H1 (cell line): ENCODE measurements at regions not wholly inside any gene's neighbourhood (a gene's known extent, or its start where the extent isn't known, plus 50 kb on each side); places are given as distances from the start of the nearest gene placed in this dataset.

Source experiments
- CTCF ChIA-PET: fragments of 300-600 bp; sonication (Branson Sonifier 250); formaldehyde crosslinking; loops from one replicate; lab custom pipeline; 2021; ENCODE audit not compliant: partially characterized antibody; lab: Charles Lee
- POLR2A ChIA-PET: fragments of 300-600 bp; sonication (Branson Sonifier 250); formaldehyde crosslinking; loops from one replicate; lab custom pipeline; 2021; ENCODE audit warnings: inconsistent platforms; ENCODE audit not compliant: partially characterized antibody; lab: Charles Lee
- DNase-seq, 2 experiments: peaks; one replicate each; pipeline versions ENCODE4 v3.0.0 to v3.0.0-alpha.2; 2010 to 2022; ENCODE audit warnings: low spot score in 2 of 2, low read depth in 1 of 2, mixed read lengths in 1 of 2
- FAIRE-seq: peaks from 2 replicates; lab custom pipeline; 2011; peaks lifted over from hg19 to GRCh38; lab: Jason Lieb, UNC
- H2AFZ ChIP-seq: 2 replicates; pipeline ENCODE4 v1.8.1; 2012; ENCODE audit warnings: low read length, inconsistent platforms
- H2AK5ac ChIP-seq: 2 replicates; pipeline ENCODE4 v1.6.1; 2013; ENCODE audit warnings: low read depth, low read length
- H2BK120ac ChIP-seq: replicated peaks from 2 replicates; pipeline ENCODE3; 2013; ENCODE audit warnings: low read depth, low read length, inconsistent platforms
- H2BK12ac ChIP-seq: 2 replicates; pipeline ENCODE4 v1.6.1; 2013; ENCODE audit warnings: low read depth, low read length
- H2BK15ac ChIP-seq: 2 replicates; pipeline ENCODE4 v1.6.1; 2013; ENCODE audit warnings: low read length
- H2BK20ac ChIP-seq: 2 replicates; pipeline ENCODE4 v1.6.1; 2013; ENCODE audit warnings: low read length
- H2BK5ac ChIP-seq: 2 replicates; pipeline ENCODE4 v1.6.1; 2013; ENCODE audit warnings: low read depth, low read length
- H3K14ac ChIP-seq: 2 replicates; pipeline ENCODE4 v1.6.1; 2013; ENCODE audit warnings: inconsistent platforms; ENCODE audit not compliant: insufficient read length
- H3K18ac ChIP-seq: 2 replicates; pipeline ENCODE4 v1.6.1; 2013; ENCODE audit warnings: low read length; ENCODE audit errors: extremely low read depth
- H3K23ac ChIP-seq: 2 replicates; pipeline ENCODE4 v1.6.1; 2013; ENCODE audit warnings: inconsistent platforms; ENCODE audit not compliant: insufficient read length
- H3K23me2 ChIP-seq: 2 replicates; pipeline ENCODE4 v1.6.1; 2013; ENCODE audit warnings: low read depth, low read length
- H3K27ac ChIP-seq: 2 replicates; pipeline ENCODE4 v1.6.1; 2011; ENCODE audit warnings: low read depth, low read length, inconsistent platforms
- H3K27me3 ChIP-seq, 4 experiments: replicated peaks in 1 of 4; 1 replicate in 1 of 4; 2 replicates in 3 of 4; pipeline versions ENCODE4 v1.6.1 to v1.8.1; 2011 to 2013; ENCODE audit warnings: low read length in 3 of 4, mild to moderate bottlenecking in 3 of 4, inconsistent platforms in 2 of 4, mixed read lengths in 2 of 4, moderate library complexity in 1 of 4; ENCODE audit not compliant: control insufficient read depth in 3 of 4, insufficient read depth in 3 of 4; ENCODE audit errors: extremely low read depth in 1 of 4
- H3K36me3 ChIP-seq, 4 experiments: 2 replicates each; pipeline versions ENCODE4 v1.6.1 to v1.8.1; 2011 to 2013; ENCODE audit warnings: mild to moderate bottlenecking in 4 of 4, low read length in 3 of 4, moderate library complexity in 2 of 4, control low read depth in 1 of 4, inconsistent platforms in 1 of 4; ENCODE audit not compliant: insufficient read depth in 4 of 4, control insufficient read depth in 2 of 4
- H3K4ac ChIP-seq: replicated peaks from 2 replicates; pipeline ENCODE3; 2013; ENCODE audit warnings: low read length, low read depth, mixed read lengths, inconsistent platforms; ENCODE audit not compliant: insufficient read length
- H3K4me1 ChIP-seq, 4 experiments: replicated peaks in 1 of 4; 1 replicate in 1 of 4; 2 replicates in 3 of 4; pipeline versions ENCODE4 v1.6.1 to v1.8.1; 2011 to 2013; ENCODE audit warnings: low read length in 3 of 4, inconsistent platforms in 2 of 4, mixed read lengths in 1 of 4; ENCODE audit not compliant: insufficient read depth in 4 of 4, control insufficient read depth in 3 of 4
- H3K4me2 ChIP-seq, 2 experiments: 2 replicates each; pipeline versions ENCODE4 v1.6.1 to v1.8.1; 2011 to 2013; ENCODE audit warnings: low read depth in 2 of 2, low read length in 2 of 2, control low read depth in 1 of 2, inconsistent platforms in 1 of 2, mild to moderate bottlenecking in 1 of 2; ENCODE audit not compliant: insufficient read depth in 1 of 2
- H3K4me3 ChIP-seq, 4 experiments: fragments of 200-600, 300-600 bp in 1 of 4; sonication (generic), shearing (Covaris generic), sonication (Bioruptor Twin) in 1 of 4; 2 replicates each; pipeline versions ENCODE4 v1.5.1 to v1.8.1; 2011 to 2016; ENCODE audit warnings: low read length in 4 of 4, low read depth in 3 of 4, control low read depth in 2 of 4, inconsistent platforms in 2 of 4, mild to moderate bottlenecking in 2 of 4, mixed read lengths in 1 of 4, moderate library complexity in 1 of 4; ENCODE audit not compliant: insufficient read depth in 2 of 4; ENCODE audit errors: extremely low read depth in 1 of 4
- H3K56ac ChIP-seq: replicated peaks from 2 replicates; pipeline ENCODE3; 2013; ENCODE audit warnings: low read depth, mild to moderate bottlenecking, mixed read lengths, low read length, inconsistent platforms; ENCODE audit not compliant: insufficient read length
- H3K79me1 ChIP-seq: 2 replicates; pipeline ENCODE4 v1.6.1; 2013; ENCODE audit warnings: low read depth, low read length, control low read depth
- H3K79me2 ChIP-seq, 2 experiments: 2 replicates each; pipeline versions ENCODE4 v1.6.1 to v1.8.1; 2012 to 2013; ENCODE audit warnings: low read length in 2 of 2, mild to moderate bottlenecking in 2 of 2, inconsistent platforms in 1 of 2; ENCODE audit not compliant: insufficient read depth in 2 of 2, control insufficient read depth in 1 of 2
- H3K9ac ChIP-seq, 4 experiments: replicated peaks in 1 of 4; 1 replicate in 1 of 4; 2 replicates in 3 of 4; pipeline versions ENCODE4 v1.6.1 to v1.8.1; 2011 to 2013; ENCODE audit warnings: low read depth in 3 of 4, low read length in 3 of 4, control low read depth in 2 of 4, mild to moderate bottlenecking in 2 of 4, moderate library complexity in 2 of 4, inconsistent platforms in 1 of 4; ENCODE audit errors: extremely low read depth in 1 of 4
- H3K9me3 ChIP-seq, 2 experiments: 2 replicates each; pipeline versions ENCODE4 v1.6.1 to v1.8.1; 2012 to 2013; ENCODE audit warnings: mild to moderate bottlenecking in 2 of 2, moderate library complexity in 2 of 2, control low read depth in 1 of 2, inconsistent platforms in 1 of 2, low read depth in 1 of 2, low read length in 1 of 2, mixed read lengths in 1 of 2; ENCODE audit not compliant: insufficient read depth in 2 of 2
- H4K20me1 ChIP-seq, 2 experiments: replicated peaks in 1 of 2; 2 replicates each; pipeline versions ENCODE3 to v1.8.1; 2011 to 2013; ENCODE audit warnings: inconsistent platforms in 2 of 2, low read length in 2 of 2, mild to moderate bottlenecking in 1 of 2; ENCODE audit not compliant: insufficient read depth in 2 of 2, control insufficient read depth in 1 of 2
- H4K5ac ChIP-seq: 2 replicates; pipeline ENCODE4 v1.6.1; 2013; ENCODE audit warnings: low read length, low read depth, mixed read lengths, inconsistent platforms; ENCODE audit not compliant: insufficient read length
- H4K8ac ChIP-seq: 2 replicates; pipeline ENCODE4 v1.8.0; 2013; ENCODE audit warnings: mild to moderate bottlenecking, moderate library complexity, low read length, inconsistent platforms; ENCODE audit not compliant: insufficient read depth; ENCODE audit errors: extremely low read depth
- H4K91ac ChIP-seq: replicated peaks from 2 replicates; pipeline ENCODE3; 2013; ENCODE audit warnings: low read length, mixed read lengths, inconsistent platforms; ENCODE audit not compliant: insufficient read length
- EGR1 ChIP-seq: IDR thresholded peaks from 2 replicates; pipeline ENCODE4 v1.6.1; 2011; ENCODE audit warnings: low read depth, low read length, borderline replicate concordance
- GABPA ChIP-seq: IDR thresholded peaks from 2 replicates; pipeline ENCODE4 v1.6.1; 2011; ENCODE audit warnings: mild to moderate bottlenecking, low read length, moderate library complexity, borderline replicate concordance; ENCODE audit not compliant: insufficient read depth
- GTF2F1 ChIP-seq: IDR thresholded peaks from 2 replicates; pipeline ENCODE4 v1.6.1; 2012; ENCODE audit warnings: low read depth, low read length, improper control_type of control experiment, borderline replicate concordance
- KDM4A ChIP-seq: IDR thresholded peaks from one replicate; pipeline ENCODE4 v1.7.1; 2012; ENCODE audit warnings: low read depth, mild to moderate bottlenecking, moderate library complexity, low read length, inconsistent platforms; ENCODE audit not compliant: severe bottlenecking
- KDM5A ChIP-seq: fragments of 200-600 bp; IDR thresholded peaks from 2 replicates; pipeline ENCODE4 v1.7.1; 2012; ENCODE audit warnings: mild to moderate bottlenecking, low read length, inconsistent platforms, mixed read lengths
- POU5F1 ChIP-seq: IDR thresholded peaks from 2 replicates; pipeline ENCODE4 v1.6.1; 2011; ENCODE audit warnings: low read depth, mild to moderate bottlenecking, low read length, moderate library complexity
- RXRA ChIP-seq: IDR thresholded peaks from 2 replicates; pipeline ENCODE4 v1.6.1; 2011; ENCODE audit warnings: low read depth, mild to moderate bottlenecking, low read length, moderate library complexity; ENCODE audit not compliant: insufficient read depth
- SIX5 ChIP-seq: IDR thresholded peaks from 2 replicates; pipeline ENCODE4 v1.6.1; 2011; ENCODE audit warnings: mild to moderate bottlenecking, low read depth, low read length
- YY1 ChIP-seq: IDR thresholded peaks from 2 replicates; pipeline ENCODE4 v1.6.1; 2011; ENCODE audit warnings: low read depth, mild to moderate bottlenecking, low read length
- WGBS, 2 experiments: shearing (Covaris generic) in 1 of 2; methylation state at CpG; one replicate each; pipeline versions ENCODE4 v1.1.6 to v1.1.7; 2013 to 2015; ENCODE audit warnings: low lambda C conversion rate in 2 of 2, mixed read lengths in 2 of 2, inconsistent platforms in 1 of 2, low coverage in 1 of 2, missing lambda C conversion rate in 1 of 2; ENCODE audit not compliant: insufficient replicate concordance in 2 of 2, insufficient coverage in 1 of 2, insufficient read length in 1 of 2; ENCODE audit errors: extremely low coverage in 1 of 2, missing lambda C conversion rate in 1 of 2; 5-methylcytosine and 5-hydroxymethylcytosine counted together
- TF ChIP-seq, protein P1 (sequence below): IDR thresholded peaks from 2 replicates; pipeline ENCODE4 v1.6.1; 2012; ENCODE audit warnings: inconsistent platforms

DNA sequence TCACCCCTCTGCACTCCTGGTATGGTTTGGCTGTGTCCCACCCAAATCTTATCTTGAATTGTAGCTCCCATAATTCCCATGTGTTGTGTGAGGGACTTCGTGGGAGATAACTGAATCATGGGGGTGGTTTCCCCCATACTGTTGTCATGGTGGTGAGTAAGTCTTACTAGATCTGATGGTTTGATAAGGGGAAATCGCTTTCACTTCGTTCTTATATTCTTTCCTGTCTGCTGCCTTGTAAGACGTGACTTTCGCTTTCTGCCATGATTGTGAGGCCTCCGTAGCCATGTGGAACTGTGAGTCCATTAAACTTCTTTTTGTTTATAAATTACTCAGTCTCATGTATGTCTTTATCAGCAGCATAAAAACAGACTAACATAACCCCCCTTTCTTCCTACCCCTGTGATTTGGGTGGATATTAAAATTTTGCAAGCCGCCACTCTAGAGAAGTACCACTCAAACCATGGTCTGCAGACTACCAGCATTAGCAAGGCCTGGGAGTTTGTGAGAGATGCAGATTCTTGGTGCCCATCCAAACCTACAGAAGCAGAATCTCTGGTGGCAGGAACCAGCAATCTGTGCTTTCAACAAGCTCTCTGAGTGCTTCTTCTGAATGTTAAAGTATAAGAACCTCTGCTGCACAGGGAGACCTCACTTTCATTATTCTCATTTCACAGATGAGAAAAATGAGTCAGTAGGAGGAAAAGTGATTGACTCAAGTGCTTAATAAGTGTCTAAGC is 999.5 kb upstream of the EEF2KMT start:
- FAIRE-seq: no peak
- Histone ChIP-seq H3K14ac (no peak overlapping the region), H4K91ac (no peak overlapping the region), H3K4ac (no peak overlapping the region), H3K56ac (no peak overlapping the region), H2AK5ac (no peak overlapping the region), H3K18ac (no peak overlapping the region), H4K8ac (no peak overlapping the region), H3K23ac (no peak overlapping the region), H4K5ac (no peak overlapping the region), H4K20me1 (no peaks in the 10 kb centered on the region), H3K36me3 (no peaks in the 10 kb centered on the region), H2AFZ (no peak overlapping the region), H3K4me3 (no peak overlapping the region), H3K79me1 (no peaks in the 10 kb centered on the region), H3K4me1 (no peaks in the 10 kb centered on the region), H2BK120ac (no peak overlapping the region), H2BK12ac (no peak overlapping the region), H2BK20ac (no peak overlapping the region), H3K27ac (no peak overlapping the region), H3K79me2 (no peaks in the 10 kb centered on the region), H3K4me2 (no peak overlapping the region), H3K27me3 (no peaks in the 10 kb centered on the region), H3K9ac (no peak overlapping the region), H2BK15ac (no peak overlapping the region), H3K9me3 (no peaks in the 10 kb centered on the region), H3K23me2 (no peaks in the 10 kb centered on the region), H2BK5ac (no peak overlapping the region)
- TF ChIP-seq RXRA (no peak), GTF2F1 (no peak), POU5F1 (no peak), YY1 (no peak), GABPA (no peak), KDM4A (no peak), EGR1 (no peak), KDM5A (no peak), SIX5 (no peak)
- TF ChIP-seq, protein P1, sequence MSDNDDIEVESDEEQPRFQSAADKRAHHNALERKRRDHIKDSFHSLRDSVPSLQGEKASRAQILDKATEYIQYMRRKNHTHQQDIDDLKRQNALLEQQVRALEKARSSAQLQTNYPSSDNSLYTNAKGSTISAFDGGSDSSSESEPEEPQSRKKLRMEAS: no peak
- 85% methylated on average over 7 of the region's 7 CpGs; no CpG with 5 or more reads in 1 of the 2 experiments for WGBS, 2 experiments
- POLR2A ChIA-PET: no interaction called here
- CTCF ChIA-PET: no interaction called here
- no peak for DNase-seq
